ENCODE measurements at regions not wholly inside any gene's neighbourhood (a gene's known extent, or its start where the extent isn't known, plus 50 kb on each side); places are given as distances from the start of the nearest gene placed in this dataset.

- FAIRE-seq, result no peak
- Histone ChIP-seq H3K9me1 (replicated peaks; ENCODE audit: control insufficient read depth, extremely low read depth, insufficient read depth, low read length) (no peaks in the 10 kb centered on the region), H3K9ac (replicated peaks; ENCODE audit: extremely low read depth, insufficient read depth, low read length) (no peak overlapping the region), H3K4me2 (ENCODE audit: insufficient read depth, low read length) (no peak overlapping the region), H3K4me3 (replicated peaks in 1 of 3; ENCODE audit: insufficient read depth in 1 of 3, low read depth in 1 of 3, low read length in 3 of 3) (no peak overlapping the region), H3K9me3 (replicated peaks; ENCODE audit: control insufficient read depth, insufficient read depth, low read length) (no peaks in the 10 kb centered on the region), H3K27me3 (ENCODE audit: control insufficient read depth in 2 of 2, insufficient read depth in 2 of 2, low read length in 2 of 2) (peaks cover 0 to 2% of the 10 kb centered on the region in 2 experiments), H2AFZ (ENCODE audit: low read depth, low read length) (no peak overlapping the region), H3K36me3 (ENCODE audit: control insufficient read depth in 2 of 2, extremely low read depth in 1 of 2, insufficient read depth in 2 of 2, low read length in 2 of 2) (no peaks in the 10 kb centered on the region), H4K20me1 (replicated peaks; ENCODE audit: control insufficient read depth, extremely low read depth, insufficient read depth, low read length) (no peaks in the 10 kb centered on the region), H3K4me1 (ENCODE audit: control insufficient read depth, extremely low read depth, insufficient read depth, low read length) (no peaks in the 10 kb centered on the region), H3K27ac (ENCODE audit: insufficient read depth, low read depth, low read length) (no peak overlapping the region), H3K79me2 (ENCODE audit: control insufficient read depth, insufficient read depth, low read length) (no peaks in the 10 kb centered on the region)
- DNase-seq (ENCODE audit: low read depth, low spot score), result no peak
- no TSS peak for BruUV-seq (replicated peaks)
- intact Hi-C loops (cut with micrococcal nuclease), result no loop called here
- TF ChIP-seq CTCF (IDR thresholded peaks at IDR 0.05; ENCODE audit: extremely low read depth in 1 of 2, insufficient read depth in 1 of 2, low read depth in 1 of 2, low read length in 2 of 2), result no peak
- TF ChIP-seq POLR2AphosphoS5 (IDR thresholded peaks at IDR 0.05; ENCODE audit: insufficient read depth, low read depth, low read length), result no peak
- no peak for TF ChIP-seq JUN (IDR thresholded peaks at IDR 0.05; ENCODE audit: borderline replicate concordance, insufficient read depth, insufficient read length, low read depth)
- no peak for TF ChIP-seq POLR2A (IDR thresholded peaks at IDR 0.05; ENCODE audit: low read depth, low read length)
- no peak for TF ChIP-seq MAX (IDR thresholded peaks at IDR 0.05; ENCODE audit: insufficient read depth, insufficient read length)
- TF ChIP-seq MYC (IDR thresholded peaks at IDR 0.05; ENCODE audit: low read depth, low read length), result no peak
- TF ChIP-seq EZH2 (IDR thresholded peaks at IDR 0.05; ENCODE audit: borderline replicate concordance, low read depth, low read length, severe bottlenecking), result no peak
- TF ChIP-seq FOS (IDR thresholded peaks at IDR 0.05; ENCODE audit: borderline replicate concordance, insufficient read depth, low read length), result no peak
- no peak for TF ChIP-seq GATA2 (IDR thresholded peaks at IDR 0.05; ENCODE audit: insufficient read depth, insufficient read length, low read depth, low read length)
- CTCF ChIA-PET, result no interaction called here
- POLR2A ChIA-PET, result no interaction called here
- dilution Hi-C loops (cut with MboI; ENCODE audit: extremely low pct_ligation_motif_present, low sequenced_read_pairs), result no loop called here
These were observed 389.0 kb upstream of the ETAA1 start for GRCh38 chr2:67008155-67008554.

Measured in endothelial cell of umbilical vein (primary cell).